ENCODE measurements at regions not wholly inside any gene's neighbourhood (a gene's known extent, or its start where the extent isn't known, plus 50 kb on each side); places are given as distances from the start of the nearest gene placed in this dataset.
"Not testable (repeated sequence)": the region's sequence is repeated elsewhere in the genome, so short reads cannot be mapped to it uniquely, and the experiment has no call there.

DNA sequence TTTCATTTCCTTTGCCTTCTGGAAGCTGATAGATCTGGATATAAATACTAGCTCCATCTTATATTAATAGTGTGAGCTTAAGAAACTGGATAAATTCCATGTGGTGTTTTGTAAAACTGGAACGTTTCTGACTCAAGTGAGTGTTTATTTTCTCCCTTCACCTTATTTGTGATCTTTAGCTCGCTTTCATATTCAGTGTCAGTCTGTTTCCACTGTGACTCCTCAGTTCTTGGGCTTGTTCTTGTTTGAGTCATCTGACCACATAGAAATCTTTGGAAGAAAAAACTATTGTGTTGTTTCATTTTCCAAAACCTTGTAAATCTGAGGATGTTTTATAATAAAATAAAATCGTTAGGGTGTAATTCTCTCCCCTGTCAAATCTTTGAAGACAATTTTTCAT, 186.4 kb downstream of the POLR1F start:
- 16 to 34% methylated on average over 3 of the region's 3 CpGs for WGBS, 2 donors (ENCODE audit: low coverage in 1 of 2)
- ATAC-seq, result no peak
- H3K4me1 ChIP-seq, result no peaks in the 10 kb centered on the region
- no peak overlapping the region for H3K27ac ChIP-seq
- no peaks in the 10 kb centered on the region for H3K27me3 ChIP-seq
- H3K9me3 ChIP-seq, result no peaks in the 10 kb centered on the region
- TF ChIP-seq, protein P1, sequence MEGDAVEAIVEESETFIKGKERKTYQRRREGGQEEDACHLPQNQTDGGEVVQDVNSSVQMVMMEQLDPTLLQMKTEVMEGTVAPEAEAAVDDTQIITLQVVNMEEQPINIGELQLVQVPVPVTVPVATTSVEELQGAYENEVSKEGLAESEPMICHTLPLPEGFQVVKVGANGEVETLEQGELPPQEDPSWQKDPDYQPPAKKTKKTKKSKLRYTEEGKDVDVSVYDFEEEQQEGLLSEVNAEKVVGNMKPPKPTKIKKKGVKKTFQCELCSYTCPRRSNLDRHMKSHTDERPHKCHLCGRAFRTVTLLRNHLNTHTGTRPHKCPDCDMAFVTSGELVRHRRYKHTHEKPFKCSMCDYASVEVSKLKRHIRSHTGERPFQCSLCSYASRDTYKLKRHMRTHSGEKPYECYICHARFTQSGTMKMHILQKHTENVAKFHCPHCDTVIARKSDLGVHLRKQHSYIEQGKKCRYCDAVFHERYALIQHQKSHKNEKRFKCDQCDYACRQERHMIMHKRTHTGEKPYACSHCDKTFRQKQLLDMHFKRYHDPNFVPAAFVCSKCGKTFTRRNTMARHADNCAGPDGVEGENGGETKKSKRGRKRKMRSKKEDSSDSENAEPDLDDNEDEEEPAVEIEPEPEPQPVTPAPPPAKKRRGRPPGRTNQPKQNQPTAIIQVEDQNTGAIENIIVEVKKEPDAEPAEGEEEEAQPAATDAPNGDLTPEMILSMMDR (IDR thresholded peaks at IDR 0.05), result no peak
- TF ChIP-seq POLR2A (IDR thresholded peaks at IDR 0.05) (no peak), POLR2AphosphoS5 (IDR thresholded peaks at IDR 0.05) (no peak), EP300 (IDR thresholded peaks at IDR 0.05) (no peak)
- no peaks in the 10 kb centered on the region for H3K36me3 ChIP-seq
- no peak overlapping the region for H3K4me3 ChIP-seq

GRCh38 chr7:19520392-19520791, 188.4 kb downstream of the POLR1F start:
- WGBS, 2 donors (ENCODE audit: low coverage in 1 of 2), result 76 to 100% methylated on average over 1 of the region's 1 CpG
- Histone ChIP-seq H3K36me3 (no peaks in the 10 kb centered on the region), H3K4me3 (no peak overlapping the region), H3K9me3 (no peaks in the 10 kb centered on the region), H3K27me3 (no peaks in the 10 kb centered on the region), H3K27ac (no peak overlapping the region), H3K4me1 (no peaks in the 10 kb centered on the region)
- ATAC-seq, result no peak
- no peak for TF ChIP-seq POLR2A (IDR thresholded peaks at IDR 0.05)
- TF ChIP-seq EP300 (IDR thresholded peaks at IDR 0.05), result no peak
- TF ChIP-seq, protein P1 (IDR thresholded peaks at IDR 0.05), result no peak
- TF ChIP-seq POLR2AphosphoS5 (IDR thresholded peaks at IDR 0.05), result no peak

- no peaks in the 10 kb centered on the region for H3K9me3 ChIP-seq
- 32 to 63% methylated on average over 3 of the region's 3 CpGs for WGBS, 2 donors (ENCODE audit: low coverage in 1 of 2)
- H3K27ac ChIP-seq, result no peak overlapping the region
- no peak for TF ChIP-seq EP300 (IDR thresholded peaks at IDR 0.05)
- TF ChIP-seq, protein P1 (IDR thresholded peaks at IDR 0.05), result no peak
- no peak for TF ChIP-seq POLR2A (IDR thresholded peaks at IDR 0.05)
- no peak for TF ChIP-seq POLR2AphosphoS5 (IDR thresholded peaks at IDR 0.05)
- H3K4me1 ChIP-seq, result no peaks in the 10 kb centered on the region
- ATAC-seq, result no peak
- no peaks in the 10 kb centered on the region for H3K27me3 ChIP-seq
- H3K36me3 ChIP-seq, result no peaks in the 10 kb centered on the region
- H3K4me3 ChIP-seq, result no peak overlapping the region
These were observed 189.3 kb downstream of the POLR1F start for GRCh38 chr7:19519443-19520021.

GRCh38 chr7:19517546-19517945, 191.3 kb downstream of the POLR1F start:
- not testable (repeated sequence) for H3K4me3 ChIP-seq, H3K27ac ChIP-seq, H3K36me3 ChIP-seq, H3K4me1 ChIP-seq, H3K27me3 ChIP-seq, H3K9me3 ChIP-seq, ATAC-seq
- WGBS, 2 donors (ENCODE audit: low coverage in 1 of 2), result 85 to 87% methylated on average over 2 to 3 of the region's 3 CpGs

DNA sequence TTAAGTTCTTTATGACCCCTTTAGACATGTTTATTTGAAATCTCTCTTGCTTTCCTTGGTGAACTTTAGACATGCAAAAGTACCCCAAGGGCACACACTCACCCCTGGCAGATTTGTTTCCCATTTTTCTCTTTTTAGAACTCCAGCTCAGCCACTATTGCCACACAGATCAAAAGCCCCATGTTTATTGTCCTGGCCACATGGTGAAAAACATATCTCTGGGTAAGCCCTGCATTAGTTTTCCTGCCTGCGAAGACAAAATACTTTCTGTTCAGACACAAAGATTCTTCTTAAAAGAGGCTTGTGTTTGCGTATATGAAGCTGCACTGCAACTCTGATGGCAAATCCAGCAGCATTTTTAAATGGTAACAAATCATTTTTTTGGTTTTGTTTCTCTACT, 200.0 kb downstream of the POLR1F start:
- H3K4me3 ChIP-seq, result no peak overlapping the region
- H3K27ac ChIP-seq, result no peak overlapping the region
- no peaks in the 10 kb centered on the region for H3K36me3 ChIP-seq
- H3K27me3 ChIP-seq, result no peaks in the 10 kb centered on the region
- H3K9me3 ChIP-seq, result no peaks in the 10 kb centered on the region
- 0 to 15% methylated on average over 2 of the region's 2 CpGs for WGBS, 2 donors (ENCODE audit: low coverage in 1 of 2)
- TF ChIP-seq, protein P1 (IDR thresholded peaks at IDR 0.05), result no peak
- TF ChIP-seq POLR2AphosphoS5 (IDR thresholded peaks at IDR 0.05), result peak; percentile 1
- TF ChIP-seq EP300 (IDR thresholded peaks at IDR 0.05), result no peak
- no peak for TF ChIP-seq POLR2A (IDR thresholded peaks at IDR 0.05)
- H3K4me1 ChIP-seq, result peaks cover 0 to 11% (median 3%) of the 10 kb centered on the region in 3 donors
- no peak for ATAC-seq

All from gastroesophageal sphincter (tissue), 4 donors.